ENCODE measurements at regions not wholly inside any gene's neighbourhood (a gene's known extent, or its start where the extent isn't known, plus 50 kb on each side); places are given as distances from the start of the nearest gene placed in this dataset.

DNA sequence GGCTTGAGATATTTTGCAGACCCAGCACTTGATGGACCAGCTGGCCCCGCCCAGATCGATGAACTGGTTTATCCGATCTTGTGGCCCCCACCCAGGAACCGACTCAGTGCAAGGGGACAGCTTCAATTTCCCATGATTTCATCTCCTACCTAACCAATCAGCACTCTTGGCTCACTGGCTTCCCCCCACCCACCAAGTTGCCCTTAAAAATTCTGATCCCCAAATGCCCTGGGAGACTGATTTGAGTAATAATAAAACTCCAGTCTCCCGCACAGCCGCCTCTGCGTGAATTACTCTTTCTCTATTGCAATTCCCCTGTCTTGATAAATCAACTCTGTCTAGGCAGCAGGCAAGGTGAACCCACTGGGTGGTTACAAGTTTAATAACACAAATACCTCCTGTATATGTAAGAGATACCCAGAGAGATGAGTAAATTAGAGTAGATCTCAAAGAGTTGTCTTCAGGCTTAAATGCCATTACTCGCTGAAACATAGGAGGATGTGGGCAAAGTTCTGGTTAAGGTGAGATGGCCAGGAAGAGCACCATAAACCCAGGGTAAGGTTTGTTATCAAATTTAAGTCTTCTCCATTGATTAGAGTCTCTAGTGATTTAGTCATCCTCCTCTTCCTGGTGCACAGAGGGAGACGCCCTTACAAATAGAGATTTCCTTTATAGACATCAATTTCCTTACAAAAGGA lies 222.8 kb downstream of the ARL4C start:
- no peak overlapping the region for H3K4me3 ChIP-seq (ENCODE audit: low read length)

DNA sequence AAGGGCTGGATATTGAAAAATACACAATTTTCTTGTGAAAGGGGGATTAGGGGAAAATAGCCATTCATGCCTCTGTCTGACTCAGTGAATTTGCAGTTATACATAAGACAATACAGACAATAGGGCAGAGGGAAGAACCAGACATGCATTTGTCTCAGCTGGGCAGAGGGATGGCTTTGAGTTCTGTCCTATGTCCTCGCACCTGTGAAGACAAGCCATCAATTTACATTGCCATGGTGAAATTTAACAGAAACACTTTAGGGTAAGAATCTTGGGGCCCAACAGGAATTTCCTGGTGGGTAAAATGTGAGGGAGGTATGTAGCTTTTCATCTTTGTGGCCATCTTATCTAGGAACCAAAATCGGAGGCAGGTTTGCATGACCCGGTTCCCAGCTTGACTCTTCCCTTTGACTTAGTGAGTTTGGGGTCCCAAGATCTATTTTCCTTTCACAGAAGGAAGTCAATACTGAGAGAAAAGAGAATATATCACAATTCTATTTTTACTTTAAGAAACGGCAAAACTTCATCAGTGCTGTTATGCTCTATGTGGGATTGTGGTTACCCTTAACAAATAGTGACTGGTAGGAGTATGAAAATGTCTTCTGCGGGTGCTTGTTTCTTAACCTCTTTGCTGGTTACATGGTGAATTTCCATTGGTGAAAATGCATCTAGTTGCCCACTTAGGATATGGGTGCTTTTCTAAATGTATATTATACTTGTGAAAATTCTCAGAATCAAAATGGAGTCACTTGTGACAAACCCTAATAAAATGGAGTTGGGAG lies 221.8 kb downstream of the SPP2 start:
- H3K4me3 ChIP-seq (ENCODE audit: low read length) = no peak overlapping the region
- no peak for DNase-seq (ENCODE audit: low read depth)
- TF ChIP-seq, protein P1, sequence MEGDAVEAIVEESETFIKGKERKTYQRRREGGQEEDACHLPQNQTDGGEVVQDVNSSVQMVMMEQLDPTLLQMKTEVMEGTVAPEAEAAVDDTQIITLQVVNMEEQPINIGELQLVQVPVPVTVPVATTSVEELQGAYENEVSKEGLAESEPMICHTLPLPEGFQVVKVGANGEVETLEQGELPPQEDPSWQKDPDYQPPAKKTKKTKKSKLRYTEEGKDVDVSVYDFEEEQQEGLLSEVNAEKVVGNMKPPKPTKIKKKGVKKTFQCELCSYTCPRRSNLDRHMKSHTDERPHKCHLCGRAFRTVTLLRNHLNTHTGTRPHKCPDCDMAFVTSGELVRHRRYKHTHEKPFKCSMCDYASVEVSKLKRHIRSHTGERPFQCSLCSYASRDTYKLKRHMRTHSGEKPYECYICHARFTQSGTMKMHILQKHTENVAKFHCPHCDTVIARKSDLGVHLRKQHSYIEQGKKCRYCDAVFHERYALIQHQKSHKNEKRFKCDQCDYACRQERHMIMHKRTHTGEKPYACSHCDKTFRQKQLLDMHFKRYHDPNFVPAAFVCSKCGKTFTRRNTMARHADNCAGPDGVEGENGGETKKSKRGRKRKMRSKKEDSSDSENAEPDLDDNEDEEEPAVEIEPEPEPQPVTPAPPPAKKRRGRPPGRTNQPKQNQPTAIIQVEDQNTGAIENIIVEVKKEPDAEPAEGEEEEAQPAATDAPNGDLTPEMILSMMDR (conservative IDR thresholded peaks at IDR 0.05; ENCODE audit: low read length) = no peak

More for the DNA sequence above, 222.8 kb downstream of the ARL4C start:
- TF ChIP-seq, protein P1 (conservative IDR thresholded peaks at IDR 0.05; ENCODE audit: low read length) = no peak
- DNase-seq (ENCODE audit: low read depth) = no peak

DNA sequence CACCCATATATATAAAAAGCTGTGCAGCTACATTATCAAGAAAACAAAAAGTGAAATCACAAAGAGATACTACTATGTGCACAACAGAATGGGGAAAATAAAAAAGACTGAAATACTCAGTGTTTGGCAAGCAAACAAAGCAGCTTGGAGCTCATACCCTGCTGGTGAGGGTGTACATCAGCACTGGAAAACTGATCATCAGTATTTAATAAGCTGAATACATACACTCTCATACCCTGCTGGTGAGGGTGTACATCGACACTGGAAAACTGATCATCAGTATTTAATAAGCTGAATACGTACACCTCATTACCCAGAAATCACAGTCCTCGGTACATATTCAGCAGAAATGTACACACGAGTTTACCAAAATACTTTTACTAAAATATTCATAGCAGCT lies 220.8 kb downstream of the SPP2 start:
- TF ChIP-seq, protein P1 (conservative IDR thresholded peaks at IDR 0.05; ENCODE audit: low read length) = no peak
- no peak overlapping the region for H3K4me3 ChIP-seq (ENCODE audit: low read length)
- no peak for DNase-seq (ENCODE audit: low read depth)

DNA sequence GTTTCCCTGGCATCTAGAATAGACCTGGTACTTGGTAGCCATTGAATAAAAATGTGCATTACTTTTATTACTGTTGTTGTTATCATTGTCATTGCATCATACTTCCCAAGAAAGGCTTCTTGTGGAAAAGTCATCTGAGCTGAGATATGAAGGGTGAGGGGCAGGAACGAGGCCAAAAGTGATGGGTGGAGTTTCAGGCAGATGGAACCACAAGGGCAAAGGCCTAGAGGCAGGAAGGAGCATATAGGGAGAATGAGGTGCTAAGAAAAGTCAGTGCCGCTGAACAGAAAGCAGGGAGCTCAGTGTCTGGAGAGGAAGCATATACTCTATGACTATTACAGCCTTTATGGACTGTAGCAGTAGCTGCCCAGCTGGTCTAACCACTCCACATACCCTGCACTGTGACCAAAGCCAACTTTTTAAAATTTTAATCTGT lies 219.3 kb downstream of the SPP2 start:
- TF ChIP-seq, protein P1 (conservative IDR thresholded peaks at IDR 0.05; ENCODE audit: low read length) = no peak
- DNase-seq (ENCODE audit: low read depth) = peak; percentile 43
- H3K4me3 ChIP-seq (ENCODE audit: low read length) = no peak overlapping the region

DNA sequence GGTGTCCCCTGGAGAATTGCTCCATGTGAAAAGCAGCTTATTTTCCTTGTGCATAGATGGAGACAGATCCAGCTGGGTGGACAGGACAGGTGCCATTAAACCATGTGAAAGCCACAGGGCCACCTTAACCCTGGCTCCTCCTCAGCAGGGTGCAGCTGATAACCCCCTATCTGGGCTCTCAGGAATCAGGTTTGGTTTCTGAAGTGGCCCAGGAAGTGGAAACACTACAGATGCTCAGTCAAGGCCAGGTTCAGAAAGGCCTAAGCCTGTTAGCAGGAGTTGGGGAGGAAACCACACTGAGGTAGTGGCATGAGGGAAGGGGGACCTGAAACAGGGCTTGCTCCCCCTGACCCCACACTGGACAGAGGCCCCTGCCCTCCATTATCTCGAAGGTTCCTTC lies 217.0 kb downstream of the SPP2 start:
- TF ChIP-seq, protein P1 (conservative IDR thresholded peaks at IDR 0.05; ENCODE audit: low read length) = no peak
- DNase-seq (ENCODE audit: low read depth) = no peak
- H3K4me3 ChIP-seq (ENCODE audit: low read length) = no peak overlapping the region

DNA sequence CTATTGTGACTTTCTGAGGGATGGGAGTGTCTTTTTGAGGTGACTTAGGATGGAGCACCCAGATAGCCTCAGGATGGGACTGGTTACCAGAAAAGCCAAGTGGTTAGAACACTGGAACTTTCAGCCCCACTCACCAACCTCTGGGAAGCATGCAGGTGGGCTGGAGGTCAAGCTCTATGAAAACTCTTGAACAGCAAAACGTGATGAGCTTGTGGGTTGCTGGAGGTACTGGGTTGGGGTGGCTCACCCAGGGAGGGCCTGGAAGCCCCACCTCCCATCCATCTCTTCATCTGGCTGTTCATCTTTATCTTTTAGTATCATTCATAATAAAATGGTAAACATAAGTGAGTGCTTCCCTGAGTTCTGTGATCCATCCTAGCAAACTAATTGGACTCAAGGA lies 216.4 kb downstream of the SPP2 start:
- no peak for DNase-seq (ENCODE audit: low read depth)
- TF ChIP-seq, protein P1 (conservative IDR thresholded peaks at IDR 0.05; ENCODE audit: low read length) = no peak

DNA sequence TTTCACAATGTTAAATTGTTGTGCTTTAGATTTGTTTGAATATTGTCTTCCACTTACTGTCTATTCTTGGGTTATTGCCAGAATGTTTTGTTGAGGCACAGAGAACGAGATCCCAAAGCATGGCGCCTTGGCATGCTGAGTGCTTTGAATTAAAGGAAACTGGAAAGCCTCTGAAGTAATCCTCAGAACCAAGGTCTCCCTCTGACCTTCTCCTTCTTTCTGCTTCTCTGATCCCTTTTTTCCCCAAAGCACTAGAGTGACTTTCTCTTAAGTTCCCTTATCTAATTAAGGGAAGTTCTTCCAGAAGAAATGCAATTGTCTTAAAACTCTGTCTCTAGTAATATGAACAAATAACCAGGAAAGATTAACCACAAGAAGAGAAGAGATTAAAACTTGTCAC lies 214.7 kb downstream of the SPP2 start:
- no peak for DNase-seq (ENCODE audit: low read depth)
- TF ChIP-seq, protein P1 (conservative IDR thresholded peaks at IDR 0.05; ENCODE audit: low read length) = no peak
- H3K4me3 ChIP-seq (ENCODE audit: low read length) = no peak overlapping the region

More for the DNA sequence above, 216.4 kb downstream of the SPP2 start:
- H3K4me3 ChIP-seq (ENCODE audit: low read length) = no peak overlapping the region

All from AG10803 (cell line).